ENCODE measurements at regions not wholly inside any gene's neighbourhood (a gene's known extent, or its start where the extent isn't known, plus 50 kb on each side); places are given as distances from the start of the nearest gene placed in this dataset.

DNA sequence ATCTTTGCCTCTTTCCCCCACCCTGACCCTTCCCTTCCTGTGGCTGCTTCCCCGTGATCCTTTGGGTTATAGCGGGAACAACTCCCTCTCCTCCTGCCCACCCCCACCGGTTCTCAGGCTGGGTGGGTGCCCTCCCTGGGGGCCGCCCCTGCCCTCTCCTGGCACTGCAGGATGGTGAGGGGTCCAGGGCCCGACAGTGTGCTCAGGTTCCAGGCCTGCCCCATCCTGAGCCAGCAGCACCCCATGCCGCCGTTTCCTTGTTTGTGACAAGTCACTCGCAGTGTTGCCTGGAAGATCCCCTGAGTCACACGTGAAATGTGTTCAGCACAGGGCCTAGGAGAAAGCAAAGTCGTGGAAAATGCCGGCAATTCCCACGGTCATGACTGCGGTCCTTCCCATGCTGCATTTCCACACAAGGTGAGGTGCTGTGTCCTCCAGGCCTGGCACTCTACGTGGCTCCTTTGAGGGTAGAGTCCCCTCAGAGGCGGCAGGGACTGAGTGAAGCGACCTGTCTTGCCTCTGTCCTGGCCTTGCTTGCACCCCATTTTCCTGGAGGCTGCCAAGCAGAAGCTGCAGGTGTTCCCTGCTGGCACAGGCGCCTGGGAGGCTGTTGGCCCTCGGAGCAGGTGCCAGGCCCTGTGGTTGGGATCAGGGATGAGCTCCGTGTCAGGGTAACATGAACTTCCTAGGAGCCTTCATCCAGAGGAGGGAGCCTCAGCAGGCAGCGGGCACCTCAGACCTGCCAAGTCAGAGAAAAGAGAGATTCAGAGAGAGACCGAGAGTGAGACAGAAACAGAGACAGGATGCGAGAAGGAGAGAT, 80.5 kb upstream of the LINC01488 start:
- TF ChIP-seq, protein P1, sequence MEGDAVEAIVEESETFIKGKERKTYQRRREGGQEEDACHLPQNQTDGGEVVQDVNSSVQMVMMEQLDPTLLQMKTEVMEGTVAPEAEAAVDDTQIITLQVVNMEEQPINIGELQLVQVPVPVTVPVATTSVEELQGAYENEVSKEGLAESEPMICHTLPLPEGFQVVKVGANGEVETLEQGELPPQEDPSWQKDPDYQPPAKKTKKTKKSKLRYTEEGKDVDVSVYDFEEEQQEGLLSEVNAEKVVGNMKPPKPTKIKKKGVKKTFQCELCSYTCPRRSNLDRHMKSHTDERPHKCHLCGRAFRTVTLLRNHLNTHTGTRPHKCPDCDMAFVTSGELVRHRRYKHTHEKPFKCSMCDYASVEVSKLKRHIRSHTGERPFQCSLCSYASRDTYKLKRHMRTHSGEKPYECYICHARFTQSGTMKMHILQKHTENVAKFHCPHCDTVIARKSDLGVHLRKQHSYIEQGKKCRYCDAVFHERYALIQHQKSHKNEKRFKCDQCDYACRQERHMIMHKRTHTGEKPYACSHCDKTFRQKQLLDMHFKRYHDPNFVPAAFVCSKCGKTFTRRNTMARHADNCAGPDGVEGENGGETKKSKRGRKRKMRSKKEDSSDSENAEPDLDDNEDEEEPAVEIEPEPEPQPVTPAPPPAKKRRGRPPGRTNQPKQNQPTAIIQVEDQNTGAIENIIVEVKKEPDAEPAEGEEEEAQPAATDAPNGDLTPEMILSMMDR (IDR thresholded peaks at IDR 0.05 in 8 of 11, conservative IDR thresholded peaks at IDR 0.05 in 3 of 11) = no peak
- TF ChIP-seq POLR2AphosphoS5 (IDR thresholded peaks at IDR 0.05) = no peak

All from spleen (tissue), 7 donors.